ENCODE measurements at regions not wholly inside any gene's neighbourhood (a gene's known extent, or its start where the extent isn't known, plus 50 kb on each side); places are given as distances from the start of the nearest gene placed in this dataset.

DNA sequence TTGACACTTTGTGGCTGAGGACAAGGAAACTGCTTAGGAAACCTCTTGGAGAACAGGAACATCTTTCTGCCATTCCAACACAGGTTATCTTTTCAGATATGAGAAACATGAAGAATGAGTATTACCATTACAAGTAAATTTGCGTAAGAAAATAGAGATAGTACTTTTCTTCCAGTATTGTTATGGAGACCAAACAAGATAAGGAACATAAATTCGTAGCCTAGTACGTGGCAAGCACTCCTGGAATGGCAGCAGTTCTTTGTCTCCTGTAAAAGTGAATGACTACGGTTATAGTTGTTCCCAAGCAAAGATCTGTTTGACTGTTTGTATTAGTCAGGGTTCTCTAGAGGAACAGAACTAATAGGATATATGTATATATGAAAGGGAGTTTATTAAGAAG, 843.1 kb downstream of the STIM2 start:
- no peak overlapping the region for H3K27ac ChIP-seq
- no peak for ATAC-seq
- H3K4me3 ChIP-seq = no peak overlapping the region
- H3K9me3 ChIP-seq = no peaks in the 10 kb centered on the region
- intact Hi-C loops (cut with DNase I) = no loop called here
- H3K27me3 ChIP-seq = no peaks in the 10 kb centered on the region
- no peaks in the 10 kb centered on the region for H3K4me1 ChIP-seq
- WGBS, 2 donors = 48 to 51% methylated on average over 4 of the region's 4 CpGs
- H3K36me3 ChIP-seq = no peaks in the 10 kb centered on the region
- no peak for DNase-seq
- FAIRE-seq = no peak
- TF ChIP-seq, protein P1, sequence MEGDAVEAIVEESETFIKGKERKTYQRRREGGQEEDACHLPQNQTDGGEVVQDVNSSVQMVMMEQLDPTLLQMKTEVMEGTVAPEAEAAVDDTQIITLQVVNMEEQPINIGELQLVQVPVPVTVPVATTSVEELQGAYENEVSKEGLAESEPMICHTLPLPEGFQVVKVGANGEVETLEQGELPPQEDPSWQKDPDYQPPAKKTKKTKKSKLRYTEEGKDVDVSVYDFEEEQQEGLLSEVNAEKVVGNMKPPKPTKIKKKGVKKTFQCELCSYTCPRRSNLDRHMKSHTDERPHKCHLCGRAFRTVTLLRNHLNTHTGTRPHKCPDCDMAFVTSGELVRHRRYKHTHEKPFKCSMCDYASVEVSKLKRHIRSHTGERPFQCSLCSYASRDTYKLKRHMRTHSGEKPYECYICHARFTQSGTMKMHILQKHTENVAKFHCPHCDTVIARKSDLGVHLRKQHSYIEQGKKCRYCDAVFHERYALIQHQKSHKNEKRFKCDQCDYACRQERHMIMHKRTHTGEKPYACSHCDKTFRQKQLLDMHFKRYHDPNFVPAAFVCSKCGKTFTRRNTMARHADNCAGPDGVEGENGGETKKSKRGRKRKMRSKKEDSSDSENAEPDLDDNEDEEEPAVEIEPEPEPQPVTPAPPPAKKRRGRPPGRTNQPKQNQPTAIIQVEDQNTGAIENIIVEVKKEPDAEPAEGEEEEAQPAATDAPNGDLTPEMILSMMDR (IDR thresholded peaks at IDR 0.05) = no peak

GRCh38 chr4:27711041-27711440, 850.4 kb downstream of the STIM2 start:
- Histone ChIP-seq H3K9me3 (no peaks in the 10 kb centered on the region), H3K4me1 (no peaks in the 10 kb centered on the region), H3K27me3 (no peaks in the 10 kb centered on the region), H3K27ac (no peak overlapping the region), H3K4me3 (no peak overlapping the region), H3K36me3 (no peaks in the 10 kb centered on the region)
- TF ChIP-seq, protein P1 (IDR thresholded peaks at IDR 0.05) = no peak
- no peak for FAIRE-seq
- DNase-seq = no peak
- no peak for ATAC-seq
- 65 to 72% methylated on average over 3 of the region's 3 CpGs for WGBS, 2 donors
- intact Hi-C loops (cut with DNase I) = no loop called here

- Histone ChIP-seq H3K36me3 (no peaks in the 10 kb centered on the region), H3K27ac (no peak overlapping the region), H3K27me3 (no peaks in the 10 kb centered on the region), H3K9me3 (no peaks in the 10 kb centered on the region), H3K4me3 (no peak overlapping the region), H3K4me1 (no peaks in the 10 kb centered on the region)
- FAIRE-seq = no peak
- TF ChIP-seq, protein P1 (IDR thresholded peaks at IDR 0.05) = no peak
- no peak for DNase-seq
- WGBS, 2 donors = 13 to 23% methylated on average over 1 of the region's 1 CpG
- ATAC-seq = no peak
- intact Hi-C loops (cut with DNase I) = no loop called here
These were observed 853.4 kb downstream of the STIM2 start for GRCh38 chr4:27714073-27714472.

- WGBS, 2 donors = 68 to 72% methylated on average over 3 of the region's 3 CpGs
- no peak for DNase-seq
- peak in 1 of 4 donors; percentile 20 for ATAC-seq
- Histone ChIP-seq H3K27ac (no peak overlapping the region), H3K4me1 (no peaks in the 10 kb centered on the region), H3K4me3 (no peak overlapping the region), H3K9me3 (no peaks in the 10 kb centered on the region), H3K36me3 (no peaks in the 10 kb centered on the region), H3K27me3 (no peaks in the 10 kb centered on the region)
- FAIRE-seq = no peak
- TF ChIP-seq, protein P1 (IDR thresholded peaks at IDR 0.05) = no peak
- intact Hi-C loops (cut with DNase I) = no loop called here
These were observed 856.2 kb downstream of the STIM2 start for GRCh38 chr4:27716693-27717430.

DNA sequence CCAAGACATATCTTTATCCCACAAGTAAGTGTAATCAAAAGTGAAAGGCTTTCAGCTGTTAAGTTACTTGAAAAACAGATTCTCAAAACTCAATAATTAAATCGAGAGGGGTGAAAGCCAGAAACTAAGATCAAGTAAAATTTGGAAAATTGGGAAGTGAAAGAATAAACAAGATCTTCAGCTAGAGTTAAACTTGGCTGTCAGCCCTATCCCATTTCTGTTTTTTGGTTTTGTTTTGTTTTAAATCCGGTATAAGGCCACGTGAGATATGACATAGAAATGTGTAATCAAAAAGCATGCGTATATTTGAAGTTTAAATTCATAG, 856.8 kb downstream of the STIM2 start:
- Histone ChIP-seq H3K4me3 (no peak overlapping the region), H3K4me1 (no peaks in the 10 kb centered on the region), H3K9me3 (no peaks in the 10 kb centered on the region), H3K36me3 (no peaks in the 10 kb centered on the region), H3K27me3 (no peaks in the 10 kb centered on the region), H3K27ac (no peak overlapping the region)
- DNase-seq = no peak
- no peak for ATAC-seq
- FAIRE-seq = no peak
- TF ChIP-seq, protein P1 (IDR thresholded peaks at IDR 0.05) = no peak
- WGBS, 2 donors = 55 to 64% methylated on average over 4 of the region's 4 CpGs
- intact Hi-C loops (cut with DNase I) = no loop called here
